Right lobe of liver (tissue), 6 donors: ENCODE measurements at regions not wholly inside any gene's neighbourhood (a gene's known extent, or its start where the extent isn't known, plus 50 kb on each side); places are given as distances from the start of the nearest gene placed in this dataset.

Source experiments
- ATAC-seq, 4 donors: fragments of 200-7000 bp; cut with Tn5 transposase; one replicate each; pipeline ENCODE4 v1.9.1; 2020; ENCODE audit warnings: mild to moderate bottlenecking in 4 of 4, moderate library complexity in 4 of 4
- DNase-seq, 3 donors: peaks; one replicate each; pipeline ENCODE4 v3.0.0-alpha.2; 2020
- H3K27ac ChIP-seq, 3 donors: fragments of 200-600 bp; one replicate each; pipeline ENCODE4 v1.8.0; 2022
- H3K27me3 ChIP-seq, 2 donors: fragments of 200-600 bp; one replicate each; pipeline ENCODE4 v1.8.0; 2022
- H3K36me3 ChIP-seq, 4 donors: fragments of 200-600 bp; sonication (generic) in 1 of 4; one replicate each; pipeline versions ENCODE4 v1.5.1 to v1.8.0; 2017 to 2022; ENCODE audit warnings: control low read depth in 1 of 4
- H3K4me1 ChIP-seq, 4 donors: fragments of 200-600 bp; sonication (generic) in 1 of 4; one replicate each; pipeline versions ENCODE4 v1.5.1 to v1.8.0; 2017 to 2022; ENCODE audit warnings: control low read depth in 1 of 4
- H3K4me3 ChIP-seq, 3 donors: fragments of 200-600 bp; one replicate each; pipeline ENCODE4 v1.8.0; 2022
- H3K9me3 ChIP-seq, 4 donors: fragments of 200-600 bp; sonication (generic) in 1 of 4; one replicate each; pipeline versions ENCODE4 v1.5.1 to v1.8.0; 2017 to 2022; ENCODE audit warnings: control low read depth in 1 of 4
- POLR2A ChIP-seq: fragments of 450-650 bp; IDR thresholded peaks from one replicate; pipeline ENCODE4 v1.6.1; 2017; ENCODE audit warnings: antibody characterized with exemption, mild to moderate bottlenecking
- WGBS: methylation state at CpG from one replicate; pipeline ENCODE4 v1.1.6; 2018; ENCODE audit warnings: low coverage, low lambda C conversion rate; ENCODE audit not compliant: insufficient coverage; ENCODE audit errors: missing lambda C conversion rate; 5-methylcytosine and 5-hydroxymethylcytosine counted together
- intact Hi-C, 2 donors: fragments of 100-400 bp; cut with DNase I; formaldehyde crosslinking; loops; one replicate each; pipeline versions ENCODE4 v1.11.2 to v1.14.1; 2022
- TF ChIP-seq, protein P1 (sequence below), 4 donors: fragments of 200-600 bp in 3 of 4; fragments of 450-650 bp in 1 of 4; IDR thresholded peaks; one replicate each; pipeline versions ENCODE4 v1.5.1 to v1.8.0; 2016 to 2022; ENCODE audit warnings: antibody characterized with exemption in 4 of 4, mild to moderate bottlenecking in 2 of 4
- donor health status: DM: no; HTN: yes; CAD: no.
- donor health status: DM: no; HTN: no; CAD: no.
- donor health status: DM: no; HTN: no; CAD: no.
- donor health status: DM: no; HTN: yes; CAD: no.
- donor health status: DM: no; HTN: yes; CAD: no.

GRCh38 chr9:26264709-26265601 is 586.7 kb upstream of the TUSC1 start:
- Histone ChIP-seq H3K36me3 (no peaks in the 10 kb centered on the region), H3K4me3 (no peak overlapping the region), H3K9me3 (no peaks in the 10 kb centered on the region), H3K4me1 (no peaks in the 10 kb centered on the region), H3K27me3 (no peaks in the 10 kb centered on the region), H3K27ac (no peak overlapping the region)
- no peak for TF ChIP-seq POLR2A
- TF ChIP-seq, protein P1, sequence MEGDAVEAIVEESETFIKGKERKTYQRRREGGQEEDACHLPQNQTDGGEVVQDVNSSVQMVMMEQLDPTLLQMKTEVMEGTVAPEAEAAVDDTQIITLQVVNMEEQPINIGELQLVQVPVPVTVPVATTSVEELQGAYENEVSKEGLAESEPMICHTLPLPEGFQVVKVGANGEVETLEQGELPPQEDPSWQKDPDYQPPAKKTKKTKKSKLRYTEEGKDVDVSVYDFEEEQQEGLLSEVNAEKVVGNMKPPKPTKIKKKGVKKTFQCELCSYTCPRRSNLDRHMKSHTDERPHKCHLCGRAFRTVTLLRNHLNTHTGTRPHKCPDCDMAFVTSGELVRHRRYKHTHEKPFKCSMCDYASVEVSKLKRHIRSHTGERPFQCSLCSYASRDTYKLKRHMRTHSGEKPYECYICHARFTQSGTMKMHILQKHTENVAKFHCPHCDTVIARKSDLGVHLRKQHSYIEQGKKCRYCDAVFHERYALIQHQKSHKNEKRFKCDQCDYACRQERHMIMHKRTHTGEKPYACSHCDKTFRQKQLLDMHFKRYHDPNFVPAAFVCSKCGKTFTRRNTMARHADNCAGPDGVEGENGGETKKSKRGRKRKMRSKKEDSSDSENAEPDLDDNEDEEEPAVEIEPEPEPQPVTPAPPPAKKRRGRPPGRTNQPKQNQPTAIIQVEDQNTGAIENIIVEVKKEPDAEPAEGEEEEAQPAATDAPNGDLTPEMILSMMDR (IDR thresholded peaks at IDR 0.05) = no peak
- ATAC-seq (no peak), DNase-seq (no peak)
- 22% methylated on average over 1 of the region's 1 CpG for WGBS
- intact Hi-C loops = no loop called here

DNA sequence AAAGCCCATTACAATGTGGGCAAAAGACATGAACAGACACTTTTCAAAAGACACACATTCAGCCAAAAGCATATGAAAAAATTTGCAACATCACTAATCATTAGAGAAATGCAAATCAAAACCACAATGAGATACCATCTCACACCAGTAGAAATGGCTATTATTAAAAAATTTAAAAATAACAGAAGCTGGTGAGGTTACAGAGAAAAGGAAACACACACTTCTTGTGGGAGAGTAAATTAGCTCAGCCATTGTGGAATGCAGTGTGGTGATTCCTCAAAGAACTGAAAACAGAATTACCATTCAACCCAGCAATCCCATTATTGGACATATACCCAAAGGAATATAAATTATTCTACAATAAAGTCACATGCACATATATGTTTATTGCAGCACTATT is 585.2 kb upstream of the TUSC1 start:
- H3K36me3 ChIP-seq = no peaks in the 10 kb centered on the region

GRCh38 chr9:26262421-26263107 is 584.3 kb upstream of the TUSC1 start:
- intact Hi-C loops = no loop called here
- no peaks in the 10 kb centered on the region for H3K36me3 ChIP-seq
- H3K9me3 ChIP-seq = no peaks in the 10 kb centered on the region
- WGBS = 22% methylated on average over 1 of the region's 1 CpG
- H3K27ac ChIP-seq = no peak overlapping the region
- no peak overlapping the region for H3K4me3 ChIP-seq
- TF ChIP-seq POLR2A = no peak
- TF ChIP-seq, protein P1 (IDR thresholded peaks at IDR 0.05) = no peak
- no peaks in the 10 kb centered on the region for H3K27me3 ChIP-seq
- no peak for ATAC-seq
- H3K4me1 ChIP-seq = no peaks in the 10 kb centered on the region
- DNase-seq = no peak

More for the DNA sequence above, 585.2 kb upstream of the TUSC1 start:
- TF ChIP-seq, protein P1 (IDR thresholded peaks at IDR 0.05) = no peak
- TF ChIP-seq POLR2A = no peak
- intact Hi-C loops = no loop called here
- Histone ChIP-seq H3K4me3 (no peak overlapping the region), H3K9me3 (no peaks in the 10 kb centered on the region), H3K27me3 (no peaks in the 10 kb centered on the region), H3K27ac (no peak overlapping the region), H3K4me1 (no peaks in the 10 kb centered on the region)
- ATAC-seq = no peak
- no peak for DNase-seq

DNA sequence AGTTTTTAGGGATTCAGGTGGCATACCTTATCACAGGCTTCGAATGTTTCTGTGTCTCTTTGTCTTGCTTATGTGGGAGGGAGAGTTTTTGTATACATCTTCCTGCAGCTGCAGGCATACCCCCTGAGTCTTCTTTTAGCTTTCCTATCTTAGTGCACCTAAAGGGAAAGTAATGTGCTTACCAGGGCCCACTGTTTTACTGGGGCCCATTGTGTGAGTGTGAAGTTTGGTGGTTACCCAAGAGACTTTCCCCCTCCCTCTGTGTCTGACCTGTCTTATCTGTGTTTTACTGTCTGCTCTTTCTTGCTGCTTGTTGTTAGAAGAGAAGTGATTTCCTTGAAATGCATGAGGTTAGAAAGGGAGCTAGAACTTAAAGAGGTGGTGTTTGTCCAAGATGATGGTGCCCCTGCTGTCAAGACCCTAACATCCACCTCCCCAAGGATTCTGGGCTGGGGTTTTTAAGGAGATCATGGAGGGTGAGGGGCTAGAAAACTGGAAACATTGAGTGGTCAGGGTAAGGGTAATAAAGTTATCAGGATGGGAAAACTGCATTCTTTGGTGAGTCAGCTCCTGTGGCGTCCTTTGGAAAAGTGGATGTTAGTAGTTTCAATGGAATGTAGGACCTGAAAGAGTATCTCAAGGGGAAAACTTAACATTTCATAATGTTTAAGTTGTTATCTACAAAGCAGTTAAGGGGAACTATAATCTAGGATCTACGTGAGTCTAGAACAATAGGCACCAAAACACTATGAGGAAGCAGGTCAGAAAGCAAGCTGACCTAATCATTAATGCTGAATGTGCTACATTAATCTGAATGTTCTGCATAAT is 583.5 kb upstream of the TUSC1 start:
- Histone ChIP-seq H3K27me3 (no peaks in the 10 kb centered on the region), H3K27ac (no peak overlapping the region), H3K4me1 (no peaks in the 10 kb centered on the region), H3K4me3 (no peak overlapping the region), H3K36me3 (no peaks in the 10 kb centered on the region), H3K9me3 (no peaks in the 10 kb centered on the region)
- intact Hi-C loops = no loop called here
- TF ChIP-seq POLR2A = no peak
- TF ChIP-seq, protein P1 (IDR thresholded peaks at IDR 0.05) = no peak
- WGBS = 33% methylated on average over 3 of the region's 3 CpGs
- ATAC-seq (no peak), DNase-seq (no peak)
